ENCODE measurements at regions not wholly inside any gene's neighbourhood (a gene's known extent, or its start where the extent isn't known, plus 50 kb on each side); places are given as distances from the start of the nearest gene placed in this dataset.
A peak's percentile ranks its signal among the peaks of the same experiment; 100 is the strongest.
"Not testable (repeated sequence)": the region's sequence is repeated elsewhere in the genome, so short reads cannot be mapped to it uniquely, and the experiment has no call there.

- peak; percentile 30 for DNase-seq (ENCODE audit: low spot score)
These were observed 78.0 kb upstream of the HNMT start for GRCh38 chr2:137886083-137886831.

GRCh38 chr2:137888845-137889244 lies 75.4 kb upstream of the HNMT start:
- DNase-seq (ENCODE audit: low spot score), result peak; percentile 61

- DNase-seq (ENCODE audit: low spot score), result no peak
These were observed 71.5 kb upstream of the HNMT start for GRCh38 chr2:137892739-137893138.

DNA sequence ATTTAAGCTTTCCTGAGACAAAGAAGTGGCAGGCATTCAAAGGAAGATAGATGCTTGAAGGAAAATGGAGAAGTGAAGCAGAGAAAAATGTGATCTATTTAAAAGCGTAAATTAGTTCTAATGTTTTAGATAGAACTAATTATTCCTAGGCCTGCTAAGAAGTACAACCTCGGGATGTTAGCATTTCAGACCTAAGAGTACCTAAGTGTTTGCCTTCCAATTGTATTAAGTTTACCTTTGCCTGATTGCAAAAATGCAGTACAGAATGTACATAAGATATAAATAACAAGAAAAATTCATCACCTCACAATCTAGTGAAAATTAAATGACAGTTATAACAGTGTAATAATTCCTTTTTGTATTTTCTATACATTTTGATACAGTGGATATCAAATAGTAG lies 71.1 kb upstream of the HNMT start:
- no peak for DNase-seq (ENCODE audit: low spot score)

- no peak for DNase-seq (ENCODE audit: low spot score)
These were observed 67.8 kb upstream of the HNMT start for GRCh38 chr2:137896467-137896866.

DNA sequence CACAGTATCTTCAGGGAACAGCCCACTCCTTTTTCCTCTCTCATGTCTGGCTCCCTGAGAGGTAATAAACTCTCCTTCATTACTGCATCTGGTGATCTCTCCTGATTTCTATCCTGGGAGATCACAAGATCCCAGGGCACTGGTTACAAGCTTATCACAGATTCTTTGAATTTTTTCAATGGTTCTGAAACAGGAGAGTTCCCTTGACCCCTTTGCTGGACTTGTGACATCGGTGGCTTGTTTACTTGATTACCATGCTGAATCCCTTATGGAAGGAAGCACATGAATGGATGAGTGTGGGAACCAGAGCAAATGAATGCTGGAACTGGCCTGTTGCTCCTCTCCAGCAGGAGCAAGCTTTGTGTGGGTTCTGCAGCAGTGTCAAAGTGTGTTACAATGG lies 67.2 kb upstream of the HNMT start:
- no peak for DNase-seq (ENCODE audit: low spot score)

- no peak for DNase-seq (ENCODE audit: low spot score)
These were observed 63.7 kb upstream of the HNMT start for GRCh38 chr2:137900421-137901141.

- DNase-seq (ENCODE audit: low spot score), result no peak
These were observed 53.6 kb upstream of the HNMT start for GRCh38 chr2:137910641-137911040.

DNA sequence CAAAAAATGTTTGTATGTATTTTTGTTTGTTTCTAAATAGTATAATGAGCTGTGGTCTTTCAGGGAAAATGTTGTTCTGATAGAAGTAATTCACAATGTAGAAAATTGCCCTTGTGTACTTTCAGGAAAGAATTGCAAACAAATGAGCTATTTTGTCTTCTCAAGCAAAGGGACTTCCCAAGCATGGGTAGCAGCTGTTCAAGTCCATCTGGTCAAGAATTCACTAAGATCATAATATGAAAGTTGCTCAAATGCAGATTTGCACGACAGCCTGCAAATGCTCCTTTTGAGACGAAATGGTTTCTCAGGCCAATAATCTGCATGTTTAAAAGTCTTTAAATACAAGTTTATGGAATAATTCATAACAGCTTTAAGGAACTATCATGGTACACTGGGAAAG lies 51.9 kb upstream of the HNMT start:
- DNase-seq (ENCODE audit: low spot score), result no peak

DNA sequence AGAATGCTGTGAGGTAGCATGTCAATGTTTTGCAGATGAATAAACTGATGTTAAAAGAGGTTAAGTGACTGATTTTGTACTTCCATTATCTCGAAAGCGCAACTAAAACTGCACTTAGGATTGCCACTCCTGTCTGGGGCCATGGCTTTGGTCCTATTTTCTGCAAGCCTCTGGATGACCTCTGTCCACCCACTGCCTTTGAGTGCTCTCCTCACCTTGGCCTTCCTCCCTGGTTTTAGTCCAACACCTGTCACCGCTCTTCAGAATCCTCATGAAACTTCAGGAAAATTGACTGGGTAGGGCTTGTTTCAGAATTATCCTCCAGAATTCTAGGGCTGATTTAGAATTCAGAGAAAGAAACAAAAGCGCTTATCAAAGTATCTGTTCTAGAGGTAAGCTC lies 51.1 kb upstream of the HNMT start:
- no peak for DNase-seq (ENCODE audit: low spot score)

DNA sequence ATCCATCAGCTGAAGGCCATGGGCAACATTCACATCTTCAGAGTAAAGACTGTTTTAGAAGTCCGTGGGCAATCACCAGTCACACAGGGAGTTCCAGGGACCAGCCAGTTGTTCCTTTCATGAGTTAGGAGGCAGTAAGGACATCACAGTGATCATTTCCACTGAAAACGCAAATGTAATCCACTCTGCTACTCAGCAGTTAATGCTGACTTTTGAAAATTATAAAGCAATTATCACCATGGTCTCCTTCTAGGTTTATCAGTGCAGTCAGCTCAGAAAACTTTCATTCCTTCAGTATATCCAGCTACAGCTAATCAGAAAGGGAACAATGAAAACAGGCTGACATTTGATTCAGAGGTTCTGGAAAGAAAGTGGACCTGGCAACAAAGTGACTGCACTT lies 50.6 kb upstream of the HNMT start:
- DNase-seq (ENCODE audit: low spot score), result not testable (repeated sequence)
